ENCODE measurements at regions not wholly inside any gene's neighbourhood (a gene's known extent, or its start where the extent isn't known, plus 50 kb on each side); places are given as distances from the start of the nearest gene placed in this dataset.
A peak's percentile ranks its signal among the peaks of the same experiment; 100 is the strongest.

GRCh38 chr19:31940396-31940795 lies 405.0 kb upstream of the ZNF507 start:
- DNase-seq (ENCODE audit: low spot score): no peak

- DNase-seq (ENCODE audit: low spot score): no peak
These were observed 402.2 kb upstream of the ZNF507 start for GRCh38 chr19:31943191-31943661.

- no peak for DNase-seq (ENCODE audit: low spot score)
These were observed 401.6 kb upstream of the ZNF507 start for GRCh38 chr19:31943778-31944177.

GRCh38 chr19:31944326-31944725 lies 401.1 kb upstream of the ZNF507 start:
- DNase-seq (ENCODE audit: low spot score): no peak

- DNase-seq (ENCODE audit: low spot score): no peak
These were observed 398.9 kb upstream of the ZNF507 start for GRCh38 chr19:31946491-31946890.

GRCh38 chr19:31947436-31948115 lies 397.8 kb upstream of the ZNF507 start:
- DNase-seq (ENCODE audit: low spot score): no peak

- no peak for DNase-seq (ENCODE audit: low spot score)
These were observed 392.7 kb upstream of the ZNF507 start for GRCh38 chr19:31952693-31953092.

GRCh38 chr19:31955061-31955460 lies 390.3 kb upstream of the ZNF507 start:
- DNase-seq (ENCODE audit: low spot score): no peak

- no peak for DNase-seq (ENCODE audit: low spot score)
These were observed 389.5 kb upstream of the ZNF507 start for GRCh38 chr19:31955884-31956283.

- no peak for DNase-seq (ENCODE audit: low spot score)
These were observed 388.5 kb upstream of the ZNF507 start for GRCh38 chr19:31956771-31957392.

GRCh38 chr19:31957711-31958110 lies 387.7 kb upstream of the ZNF507 start:
- DNase-seq (ENCODE audit: low spot score): no peak

- DNase-seq (ENCODE audit: low spot score): no peak
These were observed 385.8 kb upstream of the ZNF507 start for GRCh38 chr19:31959527-31960018.

- DNase-seq (ENCODE audit: low spot score): no peak
These were observed 384.9 kb upstream of the ZNF507 start for GRCh38 chr19:31960474-31960873.

- DNase-seq (ENCODE audit: low spot score): no peak
These were observed 384.2 kb upstream of the ZNF507 start for GRCh38 chr19:31961191-31961590.

- DNase-seq (ENCODE audit: low spot score): peak; percentile 56
These were observed 383.7 kb upstream of the ZNF507 start for GRCh38 chr19:31961667-31962066.

- peak; percentile 97 for DNase-seq (ENCODE audit: low spot score)
These were observed 382.8 kb upstream of the ZNF507 start for GRCh38 chr19:31962561-31962996.

- DNase-seq (ENCODE audit: low spot score): peak; percentile 76
These were observed 381.7 kb upstream of the ZNF507 start for GRCh38 chr19:31963746-31964145.

GRCh38 chr19:31969016-31969415 lies 376.4 kb upstream of the ZNF507 start:
- DNase-seq (ENCODE audit: low spot score): peak; percentile 70

- DNase-seq (ENCODE audit: low spot score): peak; percentile 97
These were observed 375.4 kb upstream of the ZNF507 start for GRCh38 chr19:31970027-31970461.

- DNase-seq (ENCODE audit: low spot score): no peak
These were observed 371.1 kb upstream of the ZNF507 start for GRCh38 chr19:31974290-31974689.

- no peak for DNase-seq (ENCODE audit: low spot score)
These were observed 370.5 kb upstream of the ZNF507 start for GRCh38 chr19:31974941-31975340.

GRCh38 chr19:31975461-31975860 lies 369.9 kb upstream of the ZNF507 start:
- no peak for DNase-seq (ENCODE audit: low spot score)
